Neutrophil (primary cell): ENCODE measurements at regions not wholly inside any gene's neighbourhood (a gene's known extent, or its start where the extent isn't known, plus 50 kb on each side); places are given as distances from the start of the nearest gene placed in this dataset.
"Not testable (repeated sequence)": the region's sequence is repeated elsewhere in the genome, so short reads cannot be mapped to it uniquely, and the experiment has no call there.

Experiments used
- H3K27ac ChIP-seq: fragments of 200-600 bp; sonication (generic); 2 replicates; pipeline ENCODE4 v1.5.1; 2016; ENCODE audit warnings: mild to moderate bottlenecking, moderate library complexity
- H3K27me3 ChIP-seq: fragments of 200-600 bp; sonication (generic); 2 replicates; pipeline ENCODE4 v1.6.0; 2016; ENCODE audit warnings: mild to moderate bottlenecking
- H3K36me3 ChIP-seq: fragments of 200-600 bp; sonication (generic); 2 replicates; pipeline ENCODE4 v1.5.1; 2017
- H3K4me1 ChIP-seq, 2 experiments: fragments of 200-600 bp in 1 of 2; sonication (generic) in 1 of 2; 1 replicate in 1 of 2; 2 replicates in 1 of 2; pipeline versions ENCODE4 v1.5.1 to v1.6.1; 2013 to 2016; ENCODE audit warnings: low read depth in 1 of 2, low read length in 1 of 2, mild to moderate bottlenecking in 1 of 2, moderate library complexity in 1 of 2; ENCODE audit not compliant: control insufficient read depth in 1 of 2, insufficient read depth in 1 of 2
- H3K4me3 ChIP-seq, 2 experiments: fragments of 200-600 bp in 1 of 2; sonication (generic) in 1 of 2; 1 replicate in 1 of 2; 2 replicates in 1 of 2; pipeline ENCODE4 v1.5.1; 2013 to 2016; ENCODE audit warnings: low read depth in 1 of 2, low read length in 1 of 2, mild to moderate bottlenecking in 1 of 2, moderate library complexity in 1 of 2
- H3K9me3 ChIP-seq: fragments of 200-600 bp; sonication (generic); 2 replicates; pipeline ENCODE4 v1.5.1; 2016
- TF ChIP-seq, protein P1 (sequence below): fragments of 200-600 bp; sonication (generic); IDR thresholded peaks from 2 replicates; pipeline ENCODE4 v1.5.1; 2016; ENCODE audit warnings: antibody characterized with exemption

DNA sequence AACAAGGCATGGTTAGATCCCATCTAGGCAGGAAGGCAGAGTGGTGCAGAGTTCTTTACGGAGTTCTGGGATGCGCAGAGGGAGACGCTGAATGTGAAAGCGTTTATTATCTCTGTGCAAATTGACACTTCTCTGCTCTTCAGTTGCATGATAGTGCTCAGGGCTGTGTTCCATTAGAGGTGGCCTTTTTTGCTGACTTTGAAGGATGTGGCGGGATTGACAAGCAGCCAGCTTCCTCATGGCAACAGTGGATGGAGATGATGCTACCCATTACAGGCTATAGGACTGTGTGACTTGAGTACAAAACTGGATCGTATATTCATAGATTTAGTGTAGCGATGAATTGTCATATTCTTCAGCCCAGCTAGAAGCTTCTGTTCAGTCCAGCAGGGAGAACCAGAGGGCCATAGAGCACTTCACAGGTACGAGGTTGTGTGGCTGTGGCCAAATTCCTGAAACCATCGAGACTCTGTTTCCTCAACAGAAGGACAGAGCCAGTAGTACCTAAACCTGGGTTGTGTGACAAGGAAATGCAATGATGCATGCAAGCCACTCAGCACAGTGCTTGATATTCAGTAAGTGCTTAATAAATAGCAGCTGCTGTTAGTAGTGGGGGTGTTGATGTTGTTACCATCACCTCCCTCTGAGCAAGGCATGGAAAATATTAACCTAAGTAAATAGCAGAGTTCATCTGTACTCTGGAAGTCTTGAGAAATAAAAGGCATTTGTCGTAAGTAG lies 430.0 kb upstream of the KAZN start:
- no peak overlapping the region for H3K4me3 ChIP-seq
- H3K27me3 ChIP-seq = no peaks in the 10 kb centered on the region
- TF ChIP-seq, protein P1, sequence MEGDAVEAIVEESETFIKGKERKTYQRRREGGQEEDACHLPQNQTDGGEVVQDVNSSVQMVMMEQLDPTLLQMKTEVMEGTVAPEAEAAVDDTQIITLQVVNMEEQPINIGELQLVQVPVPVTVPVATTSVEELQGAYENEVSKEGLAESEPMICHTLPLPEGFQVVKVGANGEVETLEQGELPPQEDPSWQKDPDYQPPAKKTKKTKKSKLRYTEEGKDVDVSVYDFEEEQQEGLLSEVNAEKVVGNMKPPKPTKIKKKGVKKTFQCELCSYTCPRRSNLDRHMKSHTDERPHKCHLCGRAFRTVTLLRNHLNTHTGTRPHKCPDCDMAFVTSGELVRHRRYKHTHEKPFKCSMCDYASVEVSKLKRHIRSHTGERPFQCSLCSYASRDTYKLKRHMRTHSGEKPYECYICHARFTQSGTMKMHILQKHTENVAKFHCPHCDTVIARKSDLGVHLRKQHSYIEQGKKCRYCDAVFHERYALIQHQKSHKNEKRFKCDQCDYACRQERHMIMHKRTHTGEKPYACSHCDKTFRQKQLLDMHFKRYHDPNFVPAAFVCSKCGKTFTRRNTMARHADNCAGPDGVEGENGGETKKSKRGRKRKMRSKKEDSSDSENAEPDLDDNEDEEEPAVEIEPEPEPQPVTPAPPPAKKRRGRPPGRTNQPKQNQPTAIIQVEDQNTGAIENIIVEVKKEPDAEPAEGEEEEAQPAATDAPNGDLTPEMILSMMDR = no peak
- H3K27ac ChIP-seq = no peak overlapping the region
- H3K36me3 ChIP-seq = no peaks in the 10 kb centered on the region
- H3K9me3 ChIP-seq = no peaks in the 10 kb centered on the region
- no peaks in the 10 kb centered on the region for H3K4me1 ChIP-seq

DNA sequence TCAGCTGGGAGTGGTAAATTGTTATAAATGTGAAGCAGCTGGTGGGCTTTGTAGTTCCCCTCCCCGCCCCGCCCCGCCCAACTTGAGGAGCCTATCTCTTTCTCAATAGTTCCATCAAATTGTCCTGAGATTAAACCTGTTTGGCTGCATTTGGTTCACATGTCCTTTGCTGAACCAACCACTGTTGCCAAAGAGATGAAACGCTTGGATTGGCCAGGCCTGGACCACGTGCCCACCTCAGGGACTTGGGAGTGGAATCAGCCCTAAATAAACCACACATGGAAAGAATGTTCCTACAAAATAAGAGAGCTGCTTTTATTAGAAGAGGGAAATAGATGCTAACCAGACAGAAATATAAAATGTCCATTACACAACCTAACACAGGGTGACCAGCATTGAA lies 424.9 kb upstream of the KAZN start:
- Histone ChIP-seq H3K27ac (no peak overlapping the region), H3K4me3 (no peak overlapping the region), H3K9me3 (no peaks in the 10 kb centered on the region), H3K27me3 (no peaks in the 10 kb centered on the region), H3K36me3 (no peaks in the 10 kb centered on the region), H3K4me1 (no peaks in the 10 kb centered on the region)
- TF ChIP-seq, protein P1 = no peak

DNA sequence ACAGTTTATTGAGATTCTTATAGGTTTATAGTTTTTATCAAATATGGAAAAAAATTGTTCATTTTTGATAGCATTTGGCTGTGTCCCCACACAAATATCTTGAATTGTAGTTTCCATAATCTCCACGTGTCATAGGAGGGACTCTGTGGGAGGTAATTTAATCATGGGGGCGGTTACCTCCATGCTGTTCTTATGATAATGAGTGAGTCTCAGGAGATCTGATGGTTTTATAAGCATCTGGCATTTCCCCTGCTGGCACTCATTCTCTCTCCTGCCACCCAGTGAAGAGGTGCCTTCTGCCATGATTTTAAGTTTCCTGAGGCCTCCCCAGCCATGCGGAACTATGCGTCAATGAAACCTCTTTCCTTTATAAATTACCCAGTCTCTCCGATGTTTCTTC lies 420.6 kb upstream of the KAZN start:
- H3K9me3 ChIP-seq, H3K36me3 ChIP-seq, H3K4me3 ChIP-seq, H3K27ac ChIP-seq, H3K4me1 ChIP-seq: not testable (repeated sequence)
- H3K27me3 ChIP-seq = peaks cover 24% of the 10 kb centered on the region

DNA sequence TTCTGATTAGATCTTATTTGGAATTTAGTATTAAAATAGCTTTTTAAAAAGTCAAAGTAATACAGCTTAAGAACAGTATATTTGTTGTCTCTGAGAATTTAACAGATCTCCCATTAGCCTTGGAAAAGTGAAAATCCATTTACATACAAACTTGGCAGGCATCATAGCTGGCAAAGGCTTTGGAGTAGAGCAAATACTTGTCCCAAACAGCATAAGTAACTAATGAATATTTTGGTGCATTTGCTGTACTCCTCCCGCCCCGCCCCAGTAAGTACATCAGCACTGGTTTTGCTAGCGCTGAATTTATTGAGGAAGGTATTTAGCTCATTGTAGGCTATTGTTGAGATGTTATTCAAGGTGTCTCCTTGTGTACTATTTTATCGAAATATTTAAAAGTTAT lies 417.7 kb upstream of the KAZN start:
- H3K27ac ChIP-seq = no peak overlapping the region
- H3K27me3 ChIP-seq = peaks cover 24% of the 10 kb centered on the region
- no peaks in the 10 kb centered on the region for H3K9me3 ChIP-seq
- H3K4me3 ChIP-seq = no peak overlapping the region
- no peaks in the 10 kb centered on the region for H3K36me3 ChIP-seq
- no peaks in the 10 kb centered on the region for H3K4me1 ChIP-seq
- TF ChIP-seq, protein P1 = no peak

DNA sequence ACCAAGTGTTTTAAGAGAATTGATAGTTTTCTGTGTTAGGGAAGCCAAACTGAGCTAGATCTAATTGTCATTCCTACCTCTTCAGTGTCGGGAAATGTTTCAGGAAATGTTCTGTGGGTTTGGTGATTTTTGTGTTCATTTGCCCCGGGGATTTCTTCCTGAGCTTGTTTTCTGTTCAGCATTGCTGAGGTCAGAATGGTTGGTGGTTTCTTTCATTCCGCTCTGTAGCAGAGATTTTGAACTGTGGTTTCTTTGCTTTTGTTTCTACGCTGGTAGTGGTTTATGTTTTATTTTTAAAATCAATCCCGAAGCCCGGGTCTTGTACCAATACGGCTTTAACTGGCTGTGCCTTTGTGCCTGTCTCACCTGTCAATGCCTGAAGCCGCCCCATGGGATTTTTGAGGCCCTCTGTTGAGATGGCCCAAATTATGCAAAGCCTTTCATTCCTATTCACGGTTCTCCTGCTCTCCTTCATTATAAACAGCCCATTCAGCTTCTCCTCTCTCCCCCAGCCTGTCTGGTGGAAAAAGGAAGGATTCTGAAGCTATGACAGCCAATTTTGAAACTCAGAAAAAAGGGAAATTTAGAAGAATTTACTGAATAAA lies 417.2 kb upstream of the KAZN start:
- TF ChIP-seq, protein P1 = no peak
- H3K9me3 ChIP-seq = no peaks in the 10 kb centered on the region

DNA sequence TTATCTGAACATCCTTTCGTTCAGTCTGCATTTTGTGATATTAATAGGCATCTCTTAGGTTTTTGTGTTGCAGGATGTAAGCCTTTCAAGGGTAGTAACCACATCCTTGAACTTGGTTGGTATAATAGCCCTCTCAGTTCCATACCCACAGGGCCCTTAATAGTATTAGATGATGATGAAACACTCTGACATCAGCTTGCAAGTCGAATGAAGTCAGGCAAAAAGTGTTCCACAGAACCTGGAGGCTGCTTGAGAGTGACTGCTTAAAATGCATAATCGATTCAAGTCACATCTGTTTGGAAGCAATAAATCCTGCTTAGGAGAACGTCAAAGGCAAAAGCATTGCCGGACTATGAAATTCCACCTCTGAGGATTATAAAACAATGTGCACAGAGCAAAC lies 415.6 kb upstream of the KAZN start:
- Histone ChIP-seq H3K4me3 (no peak overlapping the region), H3K4me1 (no peaks in the 10 kb centered on the region), H3K9me3 (no peaks in the 10 kb centered on the region), H3K36me3 (no peaks in the 10 kb centered on the region), H3K27ac (no peak overlapping the region), H3K27me3 (peaks cover 24% of the 10 kb centered on the region)
- TF ChIP-seq, protein P1 = no peak

More for the DNA sequence above, 417.2 kb upstream of the KAZN start:
- Histone ChIP-seq H3K27ac (no peak overlapping the region), H3K4me1 (no peaks in the 10 kb centered on the region), H3K4me3 (no peak overlapping the region), H3K36me3 (no peaks in the 10 kb centered on the region), H3K27me3 (peaks cover 24% of the 10 kb centered on the region)
